ENCODE measurements at regions not wholly inside any gene's neighbourhood (a gene's known extent, or its start where the extent isn't known, plus 50 kb on each side); places are given as distances from the start of the nearest gene placed in this dataset.

GRCh38 chr6:51513891-51514747, 573.3 kb downstream of the PKHD1 start (continued):
- TF ChIP-seq TFDP2 (CRISPR knock-in tag; IDR thresholded peaks at IDR 0.05): no peak

- Histone ChIP-seq H4K20me1 (ENCODE audit: insufficient read depth, low read length) (no peaks in the 10 kb centered on the region), H2AFZ (ENCODE audit: low read length) (no peak overlapping the region), H3K9me3 (ENCODE audit: low read length) (no peaks in the 10 kb centered on the region), H3K4me3 (replicated peaks in 1 of 3; ENCODE audit: insufficient read depth in 1 of 3, low read depth in 2 of 3, low read length in 3 of 3) (no peak overlapping the region), H3K9ac (ENCODE audit: insufficient read depth, low read depth, low read length) (no peak overlapping the region), H3K36me3 (replicated peaks in 1 of 2; ENCODE audit: control insufficient read depth in 1 of 2, insufficient read depth in 2 of 2, low read length in 2 of 2) (no peaks in the 10 kb centered on the region), H3K79me2 (ENCODE audit: insufficient read depth, low read length) (no peaks in the 10 kb centered on the region), H3K27ac (ENCODE audit: extremely low read length, insufficient read depth, low read length) (no peak overlapping the region), H3K4me1 (ENCODE audit: insufficient read depth, low read length) (no peaks in the 10 kb centered on the region), H3K4me2 (ENCODE audit: low read depth, low read length) (no peak overlapping the region), H3K27me3 (ENCODE audit: control insufficient read depth in 1 of 2, insufficient read depth in 2 of 2, low read length in 2 of 2) (no peaks in the 10 kb centered on the region)
- 0% methylated on average over 1 of the region's 1 CpG for WGBS (ENCODE audit: low lambda C conversion rate)
- intact Hi-C loops (cut with micrococcal nuclease; ENCODE audit: unreplicated experiment): no loop called here
- ChIA-PET CTCF (ENCODE audit: low intra/inter-chr PET ratio, low total read pairs) (interaction anchor here (1.5 kb wide), 1 partner anchor 698 kb away, joined by 3 read pairs; no protein-coding TSS in a partner anchor), POLR2A (no interaction called here)
- in situ Hi-C loops (cut with HindIII; ENCODE audit: extremely low pct_ligation_motif_present, low pct_unique_long_range_greater_than_20kb): no loop called here
- FAIRE-seq (no peak), DNase-seq (ENCODE audit: low spot score) (no peak), ATAC-seq (no peak)
- TF ChIP-seq E2F1 (CRISPR knock-in tag; IDR thresholded peaks at IDR 0.05) (no peak), STAG1 (CRISPR knock-in tag; IDR thresholded peaks at IDR 0.05) (peak; percentile 25; the same call in 1 of the 2 replicates)
- BruUV-seq (replicated peaks): no TSS peak
These were observed 572.5 kb downstream of the PKHD1 start for GRCh38 chr6:51514748-51515402.
